GM19240 (cell line): ENCODE measurements at regions not wholly inside any gene's neighbourhood (a gene's known extent, or its start where the extent isn't known, plus 50 kb on each side); places are given as distances from the start of the nearest gene placed in this dataset.

Experiments used
- DNase-seq: peaks from one replicate; pipeline ENCODE4 v3.0.0; 2011; ENCODE audit warnings: low spot score; ENCODE audit not compliant: insufficient read length

GRCh38 chr4:143055997-143056396 is 128.7 kb upstream of the USP38 start:
- DNase-seq: no peak

GRCh38 chr4:143071351-143071750 is 113.4 kb upstream of the USP38 start:
- DNase-seq: no peak

GRCh38 chr4:143076723-143077122 is 108.0 kb upstream of the USP38 start:
- no peak for DNase-seq

- no peak for DNase-seq
These were observed 102.0 kb upstream of the USP38 start for GRCh38 chr4:143082701-143083100.

GRCh38 chr4:143083756-143084472 is 100.8 kb upstream of the USP38 start:
- no peak for DNase-seq

- DNase-seq: no peak
These were observed 100.2 kb upstream of the USP38 start for GRCh38 chr4:143084566-143084965.

- no peak for DNase-seq
These were observed 99.5 kb upstream of the USP38 start for GRCh38 chr4:143085224-143085623.

GRCh38 chr4:143085659-143086058 is 99.1 kb upstream of the USP38 start:
- no peak for DNase-seq

- no peak for DNase-seq
These were observed 95.4 kb upstream of the USP38 start for GRCh38 chr4:143089291-143089690.

- no peak for DNase-seq
These were observed 94.9 kb upstream of the USP38 start for GRCh38 chr4:143089847-143090246.

GRCh38 chr4:143091862-143092261 is 92.9 kb upstream of the USP38 start:
- DNase-seq: no peak

GRCh38 chr4:143095447-143095846 is 89.3 kb upstream of the USP38 start:
- no peak for DNase-seq

GRCh38 chr4:143097751-143098150 is 87.0 kb upstream of the USP38 start:
- no peak for DNase-seq

- DNase-seq: no peak
These were observed 85.0 kb upstream of the USP38 start for GRCh38 chr4:143099693-143100092.

- no peak for DNase-seq
These were observed 75.3 kb upstream of the USP38 start for GRCh38 chr4:143109376-143109775.

GRCh38 chr4:143118663-143119062 is 66.1 kb upstream of the USP38 start:
- no peak for DNase-seq

- DNase-seq: no peak
These were observed 57.1 kb upstream of the USP38 start for GRCh38 chr4:143127621-143128020.

- DNase-seq: no peak
These were observed 50.7 kb upstream of the USP38 start for GRCh38 chr4:143133977-143134376.
